Endodermal cell (in vitro differentiated cells): ENCODE measurements at regions not wholly inside any gene's neighbourhood (a gene's known extent, or its start where the extent isn't known, plus 50 kb on each side); places are given as distances from the start of the nearest gene placed in this dataset.

Experiments
- DNase-seq: peaks from one replicate; pipeline ENCODE4 v3.0.0-alpha.2; 2017
- H3K27ac ChIP-seq: 2 replicates; pipeline ENCODE4 v1.5.1; 2013; ENCODE audit warnings: mild to moderate bottlenecking, low read depth, low read length, moderate library complexity
- H3K27me3 ChIP-seq: 2 replicates; pipeline ENCODE4 v1.6.1; 2013; ENCODE audit warnings: mild to moderate bottlenecking, low read length, moderate library complexity; ENCODE audit not compliant: insufficient read depth, control insufficient read depth, poor library complexity, severe bottlenecking
- H3K36me3 ChIP-seq: 2 replicates; pipeline ENCODE4 v1.7.0; 2013; ENCODE audit warnings: mild to moderate bottlenecking, low read length, moderate library complexity; ENCODE audit not compliant: control insufficient read depth, insufficient read depth
- H3K4me1 ChIP-seq: one replicate; pipeline ENCODE4 v1.7.0; 2013; ENCODE audit warnings: low read length; ENCODE audit not compliant: control insufficient read depth, insufficient read depth
- H3K4me3 ChIP-seq: 2 replicates; pipeline ENCODE4 v1.5.1; 2013; ENCODE audit warnings: mild to moderate bottlenecking, low read length, moderate library complexity
- H3K9ac ChIP-seq: 2 replicates; pipeline ENCODE4 v1.6.1; 2013; ENCODE audit warnings: mild to moderate bottlenecking, low read length, moderate library complexity; ENCODE audit not compliant: poor library complexity, severe bottlenecking; ENCODE audit errors: extremely low read depth
- H3K9me3 ChIP-seq: 2 replicates; pipeline ENCODE4 v1.6.1; 2013; ENCODE audit warnings: mild to moderate bottlenecking, low read length, moderate library complexity; ENCODE audit not compliant: control insufficient read depth
- H3K27ac Mint-ChIP-seq: 2 replicates; pipeline ENCODE4 v1.8.0; 2020; ENCODE audit warnings: mixed read lengths
- H3K27me3 Mint-ChIP-seq: 2 replicates; pipeline ENCODE4 v1.8.0; 2021; ENCODE audit warnings: mild to moderate bottlenecking, mixed read lengths; ENCODE audit not compliant: insufficient read depth
- H3K36me3 Mint-ChIP-seq: 2 replicates; pipeline ENCODE4 v1.8.0; 2020; ENCODE audit warnings: low read depth, mixed read lengths
- H3K4me1 Mint-ChIP-seq: 2 replicates; pipeline ENCODE4 v1.8.0; 2020; ENCODE audit warnings: mixed read lengths
- H3K4me3 Mint-ChIP-seq: 2 replicates; pipeline ENCODE4 v1.8.0; 2020; ENCODE audit warnings: mild to moderate bottlenecking, moderate library complexity, mixed read lengths
- H3K9me3 Mint-ChIP-seq: 2 replicates; pipeline ENCODE4 v1.8.0; 2020; ENCODE audit warnings: mild to moderate bottlenecking, mixed read lengths
- WGBS, 2 experiments: methylation state at CpG; one replicate each; pipeline versions ENCODE4 v1.1.5 to v1.1.7; 2013; ENCODE audit warnings: missing lambda C conversion rate in 2 of 2, mixed read lengths in 1 of 2; ENCODE audit not compliant: insufficient coverage in 1 of 2, insufficient read length in 1 of 2; 5-methylcytosine and 5-hydroxymethylcytosine counted together
- TF ChIP-seq, protein P1 (sequence below): fragments of 200-600 bp; sonication (generic); conservative IDR thresholded peaks from 2 replicates; pipeline ENCODE4 v1.5.0; 2021; ENCODE audit warnings: antibody characterized with exemption, mild to moderate bottlenecking

GRCh38 chr10:130392031-130392430 is 255.8 kb downstream of the GLRX3 start:
- TF ChIP-seq, protein P1, sequence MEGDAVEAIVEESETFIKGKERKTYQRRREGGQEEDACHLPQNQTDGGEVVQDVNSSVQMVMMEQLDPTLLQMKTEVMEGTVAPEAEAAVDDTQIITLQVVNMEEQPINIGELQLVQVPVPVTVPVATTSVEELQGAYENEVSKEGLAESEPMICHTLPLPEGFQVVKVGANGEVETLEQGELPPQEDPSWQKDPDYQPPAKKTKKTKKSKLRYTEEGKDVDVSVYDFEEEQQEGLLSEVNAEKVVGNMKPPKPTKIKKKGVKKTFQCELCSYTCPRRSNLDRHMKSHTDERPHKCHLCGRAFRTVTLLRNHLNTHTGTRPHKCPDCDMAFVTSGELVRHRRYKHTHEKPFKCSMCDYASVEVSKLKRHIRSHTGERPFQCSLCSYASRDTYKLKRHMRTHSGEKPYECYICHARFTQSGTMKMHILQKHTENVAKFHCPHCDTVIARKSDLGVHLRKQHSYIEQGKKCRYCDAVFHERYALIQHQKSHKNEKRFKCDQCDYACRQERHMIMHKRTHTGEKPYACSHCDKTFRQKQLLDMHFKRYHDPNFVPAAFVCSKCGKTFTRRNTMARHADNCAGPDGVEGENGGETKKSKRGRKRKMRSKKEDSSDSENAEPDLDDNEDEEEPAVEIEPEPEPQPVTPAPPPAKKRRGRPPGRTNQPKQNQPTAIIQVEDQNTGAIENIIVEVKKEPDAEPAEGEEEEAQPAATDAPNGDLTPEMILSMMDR, result no peak
- DNase-seq, result no peak
- no peak overlapping the region for H3K4me3 ChIP-seq
- Mint-ChIP-seq H3K27ac (no peak overlapping the region), H3K4me1 (no peaks in the 10 kb centered on the region), H3K36me3 (peaks cover 2% of the 10 kb centered on the region), H3K27me3 (peaks cover 4% of the 10 kb centered on the region), H3K4me3 (no peak overlapping the region), H3K9me3 (peaks cover 62% of the 10 kb centered on the region)
- WGBS, 2 experiments, result 90 to 91% methylated on average over 8 to 10 of the region's 10 CpGs
- no peaks in the 10 kb centered on the region for H3K27me3 ChIP-seq
- no peaks in the 10 kb centered on the region for H3K4me1 ChIP-seq
- H3K9me3 ChIP-seq, result peaks cover 40% of the 10 kb centered on the region
- H3K27ac ChIP-seq, result no peak overlapping the region
- H3K9ac ChIP-seq, result no peak overlapping the region
- H3K36me3 ChIP-seq, result no peaks in the 10 kb centered on the region

DNA sequence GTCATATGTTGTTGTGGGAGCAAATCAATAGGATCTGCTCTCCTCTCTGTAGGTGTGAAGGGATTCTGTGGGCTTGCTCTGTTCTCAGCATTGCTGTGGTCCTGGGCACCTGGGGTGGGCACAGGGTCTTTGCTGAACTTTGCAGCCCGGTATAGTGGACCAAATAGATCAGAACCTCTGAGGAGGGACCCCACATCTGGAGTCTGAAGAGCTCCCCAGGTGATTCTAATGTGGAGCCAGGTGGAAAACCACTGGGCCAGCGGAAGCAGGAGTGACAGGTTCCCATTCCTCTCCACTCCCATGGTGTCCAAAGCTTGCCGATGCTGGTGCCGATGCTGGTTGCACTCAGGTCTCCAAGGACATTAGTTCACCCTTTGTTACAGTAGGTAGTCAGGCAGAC is 257.2 kb downstream of the GLRX3 start:
- Histone ChIP-seq H3K4me3 (no peak overlapping the region), H3K4me1 (no peaks in the 10 kb centered on the region), H3K27me3 (no peaks in the 10 kb centered on the region), H3K9me3 (peaks cover 42% of the 10 kb centered on the region), H3K27ac (no peak overlapping the region), H3K36me3 (no peaks in the 10 kb centered on the region), H3K9ac (no peak overlapping the region)
- DNase-seq, result peak; percentile 16
- Mint-ChIP-seq H3K27me3 (peaks cover 4% of the 10 kb centered on the region), H3K4me1 (no peaks in the 10 kb centered on the region), H3K36me3 (peaks cover 2% of the 10 kb centered on the region), H3K4me3 (no peak overlapping the region), H3K9me3 (peaks cover 72% of the 10 kb centered on the region), H3K27ac (no peak overlapping the region)
- WGBS, 2 experiments, result 78 to 84% methylated on average over 4 of the region's 4 CpGs
- TF ChIP-seq, protein P1, result no peak

- Histone ChIP-seq H3K36me3 (no peaks in the 10 kb centered on the region), H3K4me3 (peak overlapping the region; percentile 21), H3K4me1 (no peaks in the 10 kb centered on the region), H3K27ac (no peak overlapping the region), H3K9me3 (peaks cover 42% of the 10 kb centered on the region), H3K27me3 (no peaks in the 10 kb centered on the region), H3K9ac (no peak overlapping the region)
- peak; percentile 8 for DNase-seq
- H3K4me1 Mint-ChIP-seq, result no peaks in the 10 kb centered on the region
- TF ChIP-seq, protein P1, result no peak
- H3K9me3 Mint-ChIP-seq, result peaks cover 77% of the 10 kb centered on the region
- H3K36me3 Mint-ChIP-seq, result peaks cover 2% of the 10 kb centered on the region
- peaks cover 4% of the 10 kb centered on the region for H3K27me3 Mint-ChIP-seq
- no peak overlapping the region for H3K4me3 Mint-ChIP-seq
- 77 to 80% methylated on average over 1 to 7 of the region's 7 CpGs for WGBS, 2 experiments
- no peak overlapping the region for H3K27ac Mint-ChIP-seq
Observed at GRCh38 chr10:130394832-130395231, 258.6 kb downstream of the GLRX3 start.
